ENCODE measurements at regions not wholly inside any gene's neighbourhood (a gene's known extent, or its start where the extent isn't known, plus 50 kb on each side); places are given as distances from the start of the nearest gene placed in this dataset.
A peak's percentile ranks its signal among the peaks of the same experiment; 100 is the strongest.

DNA sequence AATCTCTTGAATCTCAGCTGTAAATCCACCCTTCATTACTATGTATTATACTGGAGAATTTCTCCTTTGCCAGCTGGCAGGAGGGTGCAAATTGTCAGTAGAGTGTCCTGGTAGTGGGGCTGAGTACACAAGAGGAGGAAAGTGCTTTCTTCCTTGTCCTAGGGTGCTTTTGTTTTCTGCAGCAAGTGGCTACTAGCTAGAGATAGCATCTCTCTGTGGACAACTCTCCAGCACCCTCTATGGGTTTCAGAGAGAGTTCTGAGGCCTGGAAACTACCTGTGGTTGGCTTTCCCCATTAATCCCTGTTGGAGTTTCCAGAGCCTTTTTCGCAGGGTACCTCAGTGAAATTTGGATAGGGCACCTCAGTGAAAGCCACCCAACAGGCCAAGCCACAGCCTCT, 422.5 kb upstream of the RGS17 start:
- Histone ChIP-seq H3K36me3 (ENCODE audit: control insufficient read depth, insufficient read depth, low read length) (no peaks in the 10 kb centered on the region), H3K4me1 (ENCODE audit: control insufficient read depth, insufficient read depth, low read length) (no peaks in the 10 kb centered on the region), H3K9me3 (ENCODE audit: control insufficient read depth, low read length) (peaks cover under 1% of the 10 kb centered on the region), H3K4me3 (ENCODE audit: low read length) (no peak overlapping the region), H3K9ac (ENCODE audit: extremely low read depth, low read length, poor library complexity, severe bottlenecking) (no peak overlapping the region), H3K27ac (ENCODE audit: low read depth, low read length) (no peak overlapping the region), H3K27me3 (ENCODE audit: control insufficient read depth, insufficient read depth, low read length, poor library complexity, severe bottlenecking) (peaks cover 8% of the 10 kb centered on the region)
- Mint-ChIP-seq H3K4me3 (no peak overlapping the region), H3K27ac (no peak overlapping the region), H3K36me3 (ENCODE audit: low read depth) (no peaks in the 10 kb centered on the region), H3K4me1 (peaks cover 2% of the 10 kb centered on the region), H3K27me3 (ENCODE audit: insufficient read depth) (peaks cover 23% of the 10 kb centered on the region), H3K9me3 (no peaks in the 10 kb centered on the region)
- peak; percentile 80 for DNase-seq
- TF ChIP-seq, protein P1, sequence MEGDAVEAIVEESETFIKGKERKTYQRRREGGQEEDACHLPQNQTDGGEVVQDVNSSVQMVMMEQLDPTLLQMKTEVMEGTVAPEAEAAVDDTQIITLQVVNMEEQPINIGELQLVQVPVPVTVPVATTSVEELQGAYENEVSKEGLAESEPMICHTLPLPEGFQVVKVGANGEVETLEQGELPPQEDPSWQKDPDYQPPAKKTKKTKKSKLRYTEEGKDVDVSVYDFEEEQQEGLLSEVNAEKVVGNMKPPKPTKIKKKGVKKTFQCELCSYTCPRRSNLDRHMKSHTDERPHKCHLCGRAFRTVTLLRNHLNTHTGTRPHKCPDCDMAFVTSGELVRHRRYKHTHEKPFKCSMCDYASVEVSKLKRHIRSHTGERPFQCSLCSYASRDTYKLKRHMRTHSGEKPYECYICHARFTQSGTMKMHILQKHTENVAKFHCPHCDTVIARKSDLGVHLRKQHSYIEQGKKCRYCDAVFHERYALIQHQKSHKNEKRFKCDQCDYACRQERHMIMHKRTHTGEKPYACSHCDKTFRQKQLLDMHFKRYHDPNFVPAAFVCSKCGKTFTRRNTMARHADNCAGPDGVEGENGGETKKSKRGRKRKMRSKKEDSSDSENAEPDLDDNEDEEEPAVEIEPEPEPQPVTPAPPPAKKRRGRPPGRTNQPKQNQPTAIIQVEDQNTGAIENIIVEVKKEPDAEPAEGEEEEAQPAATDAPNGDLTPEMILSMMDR (conservative IDR thresholded peaks at IDR 0.05): peak; percentile 83
- WGBS, 2 experiments (ENCODE audit: insufficient coverage in 1 of 2, insufficient read length in 1 of 2): 88% methylated on average over 1 of the region's 1 CpG; no CpG with 5 or more reads in 1 of the 2 experiments

GRCh38 chr6:153539602-153540001, 408.5 kb upstream of the RGS17 start:
- no peaks in the 10 kb centered on the region for H3K4me1 ChIP-seq (ENCODE audit: control insufficient read depth, insufficient read depth, low read length)
- WGBS, 2 experiments (ENCODE audit: insufficient coverage in 1 of 2, insufficient read length in 1 of 2): 88% methylated on average over 2 of the region's 2 CpGs; no CpG with 5 or more reads in 1 of the 2 experiments
- H3K4me3 Mint-ChIP-seq: no peak overlapping the region
- H3K27me3 Mint-ChIP-seq (ENCODE audit: insufficient read depth): no peaks in the 10 kb centered on the region
- TF ChIP-seq, protein P1 (conservative IDR thresholded peaks at IDR 0.05): no peak
- no peak overlapping the region for H3K27ac ChIP-seq (ENCODE audit: low read depth, low read length)
- H3K36me3 ChIP-seq (ENCODE audit: control insufficient read depth, insufficient read depth, low read length): no peaks in the 10 kb centered on the region
- no peaks in the 10 kb centered on the region for H3K27me3 ChIP-seq (ENCODE audit: control insufficient read depth, insufficient read depth, low read length, poor library complexity, severe bottlenecking)
- H3K4me1 Mint-ChIP-seq: no peaks in the 10 kb centered on the region
- H3K9me3 Mint-ChIP-seq: peaks cover 15% of the 10 kb centered on the region
- DNase-seq: no peak
- no peak overlapping the region for H3K27ac Mint-ChIP-seq
- no peak overlapping the region for H3K9ac ChIP-seq (ENCODE audit: extremely low read depth, low read length, poor library complexity, severe bottlenecking)
- H3K4me3 ChIP-seq (ENCODE audit: low read length): no peak overlapping the region
- H3K9me3 ChIP-seq (ENCODE audit: control insufficient read depth, low read length): peaks cover 24% of the 10 kb centered on the region
- H3K36me3 Mint-ChIP-seq (ENCODE audit: low read depth): no peaks in the 10 kb centered on the region

- H3K9ac ChIP-seq (ENCODE audit: extremely low read depth, low read length, poor library complexity, severe bottlenecking): no peak overlapping the region
- no peaks in the 10 kb centered on the region for H3K4me1 ChIP-seq (ENCODE audit: control insufficient read depth, insufficient read depth, low read length)
- Mint-ChIP-seq H3K4me3 (no peak overlapping the region), H3K36me3 (ENCODE audit: low read depth) (no peaks in the 10 kb centered on the region), H3K27ac (no peak overlapping the region), H3K4me1 (no peaks in the 10 kb centered on the region), H3K27me3 (ENCODE audit: insufficient read depth) (no peaks in the 10 kb centered on the region), H3K9me3 (peaks cover 5% of the 10 kb centered on the region)
- no peaks in the 10 kb centered on the region for H3K36me3 ChIP-seq (ENCODE audit: control insufficient read depth, insufficient read depth, low read length)
- no peak for DNase-seq
- no peaks in the 10 kb centered on the region for H3K27me3 ChIP-seq (ENCODE audit: control insufficient read depth, insufficient read depth, low read length, poor library complexity, severe bottlenecking)
- H3K9me3 ChIP-seq (ENCODE audit: control insufficient read depth, low read length): peaks cover 13% of the 10 kb centered on the region
- no peak overlapping the region for H3K4me3 ChIP-seq (ENCODE audit: low read length)
- WGBS, 2 experiments (ENCODE audit: insufficient coverage in 1 of 2, insufficient read length in 1 of 2): 100% methylated on average over 1 of the region's 1 CpG; no CpG with 5 or more reads in 1 of the 2 experiments
- no peak overlapping the region for H3K27ac ChIP-seq (ENCODE audit: low read depth, low read length)
- TF ChIP-seq, protein P1 (conservative IDR thresholded peaks at IDR 0.05): no peak
Observed at GRCh38 chr6:153538491-153538890, 407.4 kb upstream of the RGS17 start.

Measured in endodermal cell (in vitro differentiated cells).